ENCODE measurements at regions not wholly inside any gene's neighbourhood (a gene's known extent, or its start where the extent isn't known, plus 50 kb on each side); places are given as distances from the start of the nearest gene placed in this dataset.
A peak's percentile ranks its signal among the peaks of the same experiment; 100 is the strongest.

- DNase-seq (ENCODE audit: low spot score) = no peak
These were observed 99.1 kb upstream of the TMCC3 start for GRCh38 chr12:94749455-94749854.

- no peak for DNase-seq (ENCODE audit: low spot score)
These were observed 98.5 kb upstream of the TMCC3 start for GRCh38 chr12:94748726-94749421.

DNA sequence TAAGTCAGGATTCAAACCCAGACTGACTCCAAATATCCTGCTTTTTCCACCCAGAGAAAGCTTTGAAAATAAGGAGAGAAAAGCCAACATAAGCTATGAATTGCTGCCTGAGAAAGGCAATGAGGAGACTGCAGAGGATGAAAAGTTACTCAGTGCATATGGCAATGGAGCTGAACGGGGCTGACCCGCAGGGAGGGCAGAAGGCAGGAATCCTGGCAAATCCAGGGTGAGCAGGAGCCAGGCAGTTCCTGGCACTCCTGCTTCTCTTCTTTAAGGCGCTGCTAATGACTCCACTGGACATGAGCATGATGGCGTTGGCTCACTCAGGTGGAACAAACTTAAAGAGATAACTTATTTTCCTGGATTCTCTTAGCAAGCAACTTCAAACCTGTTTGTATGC lies 95.2 kb upstream of the TMCC3 start:
- DNase-seq (ENCODE audit: low spot score) = no peak

- DNase-seq (ENCODE audit: low spot score) = no peak
These were observed 92.8 kb upstream of the TMCC3 start for GRCh38 chr12:94743174-94743573.

GRCh38 chr12:94740601-94741362 lies 90.4 kb upstream of the TMCC3 start:
- DNase-seq (ENCODE audit: low spot score) = no peak

DNA sequence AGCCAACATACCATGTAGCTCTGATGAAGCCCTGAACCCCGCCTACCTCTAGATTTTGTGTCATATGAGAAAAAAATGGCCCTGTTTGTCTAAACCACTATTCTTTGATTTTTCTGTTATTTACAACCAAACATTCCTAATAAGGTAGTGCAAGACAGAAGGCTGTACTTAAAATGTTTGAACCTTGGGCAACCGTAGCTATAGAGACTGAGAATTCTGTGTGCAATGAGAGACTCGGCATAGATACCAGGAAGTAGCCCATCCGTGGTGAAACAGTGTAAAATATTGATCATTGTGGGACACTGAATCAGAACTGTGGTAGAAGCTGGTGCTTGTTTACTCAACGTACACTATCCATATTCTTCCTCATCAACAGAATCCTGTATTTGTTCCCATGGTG lies 86.5 kb upstream of the TMCC3 start:
- no peak for DNase-seq (ENCODE audit: low spot score)

DNA sequence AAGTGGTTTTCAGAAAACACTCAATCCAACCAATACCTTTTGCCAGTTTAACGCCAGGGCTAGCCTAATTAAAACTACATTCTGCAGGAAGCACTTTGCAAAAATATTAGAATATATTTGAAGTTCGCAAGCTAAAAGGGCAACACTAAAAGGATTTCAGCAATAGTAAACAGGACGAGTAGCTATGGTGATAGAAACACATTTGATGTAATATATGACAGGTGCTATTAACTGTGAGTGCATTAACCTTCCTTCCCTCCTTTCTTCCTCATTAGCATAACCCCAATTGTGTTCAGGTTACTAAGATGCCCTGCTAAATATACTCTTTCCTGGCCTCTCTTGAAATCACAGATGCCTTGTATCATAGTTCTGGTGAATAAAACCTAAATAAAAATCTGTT lies 85.6 kb upstream of the TMCC3 start:
- DNase-seq (ENCODE audit: low spot score) = no peak

- no peak for DNase-seq (ENCODE audit: low spot score)
These were observed 83.4 kb upstream of the TMCC3 start for GRCh38 chr12:94733727-94734126.

DNA sequence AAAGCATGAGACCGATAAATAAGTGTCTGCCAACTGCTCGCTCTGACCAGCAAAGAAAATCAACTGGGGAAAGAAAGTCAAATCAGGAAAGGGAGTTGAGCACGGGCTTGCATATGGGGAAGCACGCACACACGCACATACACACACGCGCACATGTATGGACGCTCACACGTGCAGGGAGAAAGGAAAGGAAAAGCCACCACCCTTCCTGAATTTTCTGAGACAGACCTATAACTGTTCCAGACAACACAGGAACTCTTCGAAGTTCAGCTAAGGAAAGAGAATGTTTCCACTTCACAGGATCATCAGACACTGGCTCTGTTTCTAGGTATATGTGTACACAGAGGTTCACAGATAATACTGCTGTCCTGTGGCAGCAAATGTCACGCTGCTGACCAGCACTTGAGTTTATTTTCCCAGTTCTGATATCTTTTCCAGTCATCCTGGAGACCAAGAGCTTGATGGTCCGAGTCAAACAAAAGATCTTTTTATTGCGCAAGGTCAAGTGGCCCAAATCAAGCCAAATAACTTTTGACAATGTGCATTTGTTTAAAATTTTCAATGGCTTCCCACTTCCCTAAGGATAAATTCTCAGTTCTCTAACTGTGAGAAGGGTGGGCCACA lies 82.1 kb upstream of the TMCC3 start:
- DNase-seq (ENCODE audit: low spot score) = peak; percentile 19

GRCh38 chr12:94731733-94732360 lies 81.5 kb upstream of the TMCC3 start:
- no peak for DNase-seq (ENCODE audit: low spot score)

DNA sequence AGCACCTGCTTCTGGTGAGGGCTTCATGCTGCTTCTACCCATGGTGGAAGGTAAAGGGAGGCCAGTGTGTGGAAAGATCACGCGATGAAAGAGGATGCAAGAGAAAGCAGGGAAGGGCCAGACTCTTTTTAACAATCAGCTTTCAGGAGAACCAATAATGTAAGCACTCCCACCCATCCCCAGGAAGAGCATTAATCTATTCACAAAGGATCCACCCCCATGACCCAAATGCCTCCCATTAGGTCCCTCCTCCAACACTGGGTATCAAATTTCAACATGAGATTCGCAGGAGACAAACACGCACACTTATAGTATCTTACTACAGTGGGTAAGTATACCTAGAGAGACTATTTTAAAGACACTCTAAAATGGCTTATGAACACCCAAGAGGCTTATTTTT lies 80.5 kb upstream of the TMCC3 start:
- no peak for DNase-seq (ENCODE audit: low spot score)

GRCh38 chr12:94726236-94726835 lies 76.0 kb upstream of the TMCC3 start:
- no peak for DNase-seq (ENCODE audit: low spot score)

- no peak for DNase-seq (ENCODE audit: low spot score)
These were observed 75.2 kb upstream of the TMCC3 start for GRCh38 chr12:94725375-94726168.

DNA sequence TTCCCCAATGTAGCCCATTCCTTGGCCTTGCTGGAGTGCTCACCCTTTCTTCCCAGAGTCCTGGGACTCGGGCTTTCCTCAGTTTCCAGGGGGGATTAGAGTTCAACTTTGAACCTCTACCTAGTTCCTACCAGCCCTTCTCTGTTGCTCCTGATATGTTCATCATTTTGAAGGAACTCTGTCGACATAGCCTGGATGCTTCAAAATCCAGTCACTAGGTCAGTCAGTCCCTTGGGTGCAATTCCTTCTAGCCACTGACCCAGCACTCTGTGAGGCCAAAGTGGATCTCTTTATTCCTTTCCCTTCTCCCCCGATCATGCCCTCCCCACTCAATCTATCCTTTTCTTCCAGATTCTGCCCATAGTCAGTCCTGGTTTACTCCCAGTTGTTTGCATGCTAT lies 72.3 kb upstream of the TMCC3 start:
- no peak for DNase-seq (ENCODE audit: low spot score)

- no peak for DNase-seq (ENCODE audit: low spot score)
These were observed 70.8 kb upstream of the TMCC3 start for GRCh38 chr12:94721173-94721572.

DNA sequence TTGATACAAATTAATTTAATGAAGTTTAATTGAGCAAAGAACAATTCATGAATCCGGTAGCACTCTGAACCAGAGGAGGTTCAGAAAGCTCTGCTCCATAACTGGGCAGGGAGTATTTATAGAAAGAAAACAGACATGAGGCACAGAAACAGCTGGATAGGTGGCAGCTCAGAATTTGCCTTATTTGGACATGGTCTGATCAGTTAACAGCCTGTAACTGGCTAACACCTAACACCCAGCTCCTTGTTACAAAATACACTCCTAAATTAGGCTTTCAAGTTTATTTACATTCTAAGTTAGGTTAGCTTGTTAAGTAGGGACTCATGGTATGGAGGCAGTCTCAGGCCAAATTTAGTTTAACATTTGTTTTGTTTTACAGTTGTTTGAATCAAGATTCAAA lies 67.8 kb upstream of the TMCC3 start:
- DNase-seq (ENCODE audit: low spot score) = no peak

DNA sequence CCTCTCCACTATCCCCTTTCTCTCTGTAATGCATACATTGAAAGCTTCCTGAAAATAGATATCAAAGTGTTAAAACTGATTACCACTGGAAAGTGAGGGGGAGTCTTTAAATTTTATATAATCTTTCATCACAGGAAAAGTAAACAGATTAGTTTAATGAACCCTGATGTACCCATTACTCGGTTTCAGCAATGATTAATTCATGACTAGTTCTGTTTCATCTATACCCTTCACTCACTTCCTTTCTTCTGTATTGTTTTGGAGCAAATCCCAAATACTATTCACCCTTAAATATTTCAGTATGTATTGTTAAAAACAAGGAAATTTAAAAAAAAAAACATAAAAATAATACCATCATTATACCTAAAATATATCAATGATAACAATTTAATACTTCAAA lies 67.3 kb upstream of the TMCC3 start:
- DNase-seq (ENCODE audit: low spot score) = no peak

DNA sequence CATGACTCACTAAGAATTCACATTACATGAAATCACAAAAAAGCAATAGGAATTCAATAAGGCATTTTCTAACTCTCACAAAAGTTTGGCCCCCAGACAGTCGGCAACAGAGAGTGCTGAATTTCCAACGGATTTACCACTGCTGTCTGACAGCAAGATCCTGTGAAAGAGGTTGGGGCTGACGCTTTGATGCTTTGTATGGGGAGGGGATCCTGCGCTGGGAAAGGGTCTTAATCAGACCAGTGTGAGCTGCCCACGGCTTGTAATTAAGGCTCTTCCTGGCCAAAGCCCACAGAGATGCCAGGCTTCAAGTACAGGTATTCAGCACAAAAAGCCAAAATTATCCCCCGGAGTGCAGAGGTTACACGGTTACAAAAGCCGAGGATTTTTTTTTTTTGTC lies 66.8 kb upstream of the TMCC3 start:
- DNase-seq (ENCODE audit: low spot score) = no peak

DNA sequence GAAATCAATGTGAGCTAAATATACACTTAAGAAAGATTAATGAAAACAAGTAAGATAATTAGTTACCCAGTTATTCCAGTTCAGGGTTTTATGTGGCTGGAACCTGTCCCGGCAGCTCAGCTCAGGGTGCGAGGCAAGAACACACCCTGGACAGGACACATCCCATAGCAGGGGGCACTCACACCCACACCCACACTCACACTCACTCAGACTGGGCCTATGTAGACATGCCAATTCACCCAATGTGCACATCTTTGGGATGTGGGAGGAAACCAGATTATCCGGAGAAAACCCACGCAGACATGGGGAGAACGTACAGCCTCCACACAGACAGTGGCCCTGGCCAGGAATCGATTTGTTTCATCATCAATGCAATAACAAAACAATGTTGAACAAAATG lies 66.0 kb upstream of the TMCC3 start:
- no peak for DNase-seq (ENCODE audit: low spot score)

- no peak for DNase-seq (ENCODE audit: low spot score)
These were observed 64.2 kb upstream of the TMCC3 start for GRCh38 chr12:94714378-94715114.

Measured in putamen (tissue), 1 donor.